WTC11 (cell line): ENCODE measurements at regions not wholly inside any gene's neighbourhood (a gene's known extent, or its start where the extent isn't known, plus 50 kb on each side); places are given as distances from the start of the nearest gene placed in this dataset.
A peak's percentile ranks its signal among the peaks of the same experiment; 100 is the strongest.

Source experiments
- ATAC-seq: fragments of 200-7000 bp; cut with Tn5 transposase; 2 replicates; pipeline ENCODE4 v1.10.0; 2021; ENCODE audit warnings: mild to moderate bottlenecking, moderate library complexity
- CTCF ChIA-PET: fragments of 300-600 bp; sonication (Branson Sonifier 250); formaldehyde crosslinking; loops from one replicate; lab custom pipeline; 2021; ENCODE audit warnings: antibody characterized with exemption; lab: Charles Lee
- POLR2A ChIA-PET: fragments of 350-600 bp; sonication (Branson Sonifier 250); formaldehyde crosslinking; loops from one replicate; lab custom pipeline; 2021; ENCODE audit warnings: antibody characterized with exemption; lab: Charles Lee
- DNase-seq: peaks from one replicate; pipeline ENCODE4 v3.0.0; 2021; ENCODE audit warnings: low spot score
- H3K27ac Mint-ChIP-seq: 2 replicates; pipeline ENCODE4 v1.8.0; 2021; ENCODE audit warnings: mixed read lengths
- H3K27me3 Mint-ChIP-seq: 2 replicates; pipeline ENCODE4 v1.8.0; 2021; ENCODE audit warnings: low read depth, mild to moderate bottlenecking, moderate library complexity, mixed read lengths
- H3K36me3 Mint-ChIP-seq: 2 replicates; pipeline ENCODE4 v1.8.0; 2021; ENCODE audit warnings: mixed read lengths
- H3K4me1 Mint-ChIP-seq: 2 replicates; pipeline ENCODE4 v1.8.0; 2022; ENCODE audit warnings: mixed read lengths
- H3K4me3 Mint-ChIP-seq: 2 replicates; pipeline ENCODE4 v1.8.0; 2021; ENCODE audit warnings: mild to moderate bottlenecking, moderate library complexity, mixed read lengths
- H3K9me3 Mint-ChIP-seq: 2 replicates; pipeline ENCODE4 v1.8.0; 2021; ENCODE audit warnings: mixed read lengths
- AFF4 ChIP-seq: sonication (generic); formaldehyde crosslinking; IDR thresholded peaks from 2 replicates; pipeline ENCODE4 v1.8.1; 2023; ENCODE audit warnings: mild to moderate bottlenecking, missing genetic modification reagents, borderline replicate concordance
- ATF2 ChIP-seq: sonication (generic); formaldehyde crosslinking; IDR thresholded peaks from 2 replicates; pipeline ENCODE4 v1.8.1; 2022; ENCODE audit warnings: low read depth, missing genetic modification reagents, borderline replicate concordance
- ATF3 ChIP-seq: sonication (generic); formaldehyde crosslinking; conservative IDR thresholded peaks from 2 replicates; pipeline ENCODE4 v1.8.1; 2022; ENCODE audit warnings: mild to moderate bottlenecking, missing genetic modification reagents
- CDX4 ChIP-seq: fragments of 250-450 bp; sonication (Bioruptor Pico); IDR thresholded peaks from 2 replicates; pipeline ENCODE4 v1.9.0; 2021; ENCODE audit warnings: moderate library complexity, mild to moderate bottlenecking, inconsistent platforms, borderline replicate concordance
- CREB1 ChIP-seq: sonication (generic); formaldehyde crosslinking; IDR thresholded peaks from 2 replicates; pipeline ENCODE4 v1.8.0; 2023; ENCODE audit warnings: mild to moderate bottlenecking, missing genetic modification reagents
- ESRRA ChIP-seq: sonication (generic); formaldehyde crosslinking; IDR thresholded peaks from 2 replicates; pipeline ENCODE4 v1.8.1; 2022; ENCODE audit warnings: mild to moderate bottlenecking, missing genetic modification reagents, borderline replicate concordance
- KAT7 ChIP-seq: sonication (generic); formaldehyde crosslinking; IDR thresholded peaks from 2 replicates; pipeline ENCODE4 v1.8.1; 2023; ENCODE audit warnings: missing genetic modification reagents, mild to moderate bottlenecking, borderline replicate concordance
- USF2 ChIP-seq: sonication (generic); formaldehyde crosslinking; IDR thresholded peaks from 2 replicates; pipeline ENCODE4 v1.8.1; 2023; ENCODE audit warnings: mild to moderate bottlenecking, missing genetic modification reagents, moderate library complexity
- TF ChIP-seq, protein P1 (sequence below): fragments of 250-450 bp; sonication (Bioruptor Pico); IDR thresholded peaks from 2 replicates; pipeline ENCODE4 v1.9.0; 2021; ENCODE audit warnings: mild to moderate bottlenecking
- TF ChIP-seq, protein P2 (sequence below): sonication (generic); formaldehyde crosslinking; IDR thresholded peaks from 2 replicates; pipeline ENCODE4 v1.8.0; 2022; ENCODE audit warnings: missing genetic modification reagents

DNA sequence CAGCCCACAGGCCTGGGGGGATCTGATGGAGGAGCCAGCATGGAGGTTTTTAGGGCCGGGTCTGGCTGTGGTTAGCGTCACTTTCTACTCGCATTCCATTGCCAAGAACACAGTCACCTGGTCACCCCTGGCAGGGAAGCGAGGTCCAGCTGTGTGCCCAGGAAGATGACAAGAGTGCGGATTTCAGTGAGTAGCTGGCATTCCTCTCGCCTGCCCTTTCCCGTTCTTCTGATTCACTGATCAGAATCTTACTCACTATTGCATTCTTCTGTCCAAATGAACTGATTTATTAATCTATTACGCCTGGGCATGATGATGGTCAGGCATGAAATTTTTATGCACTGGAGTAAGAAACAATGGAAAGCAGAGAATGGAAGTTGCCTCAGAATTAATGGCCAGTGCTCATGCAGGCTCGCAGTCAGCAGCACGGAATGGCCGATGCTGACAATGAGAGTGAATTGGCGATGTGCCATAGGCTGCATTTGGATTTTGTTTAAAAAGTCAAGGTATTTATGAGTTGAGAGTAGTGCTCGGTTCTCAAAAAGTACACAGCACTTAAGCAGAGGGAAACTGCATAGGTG is 76.4 kb upstream of the MGAT5 start:
- no peaks in the 10 kb centered on the region for H3K27me3 Mint-ChIP-seq
- H3K36me3 Mint-ChIP-seq = no peaks in the 10 kb centered on the region; the same call in none of the 2 replicates
- POLR2A ChIA-PET = no interaction called here
- DNase-seq (no peak), ATAC-seq (no peak)
- H3K27ac Mint-ChIP-seq = peak overlapping the region; percentile 4; the same call in 1 of the 2 replicates
- peaks cover 8% of the 10 kb centered on the region for H3K9me3 Mint-ChIP-seq
- H3K4me1 Mint-ChIP-seq = peaks cover 38% of the 10 kb centered on the region
- TF ChIP-seq ATF3 (CRISPR knock-in tag) (no peak), ESRRA (no peak), KAT7 (CRISPR knock-in tag) (no peak), AFF4 (CRISPR knock-in tag) (no peak), ATF2 (CRISPR knock-in tag) (no peak), CREB1 (CRISPR knock-in tag) (no peak)
- TF ChIP-seq, protein P1, sequence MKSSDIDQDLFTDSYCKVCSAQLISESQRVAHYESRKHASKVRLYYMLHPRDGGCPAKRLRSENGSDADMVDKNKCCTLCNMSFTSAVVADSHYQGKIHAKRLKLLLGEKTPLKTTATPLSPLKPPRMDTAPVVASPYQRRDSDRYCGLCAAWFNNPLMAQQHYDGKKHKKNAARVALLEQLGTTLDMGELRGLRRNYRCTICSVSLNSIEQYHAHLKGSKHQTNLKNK = no peak
- TF ChIP-seq, protein P2, sequence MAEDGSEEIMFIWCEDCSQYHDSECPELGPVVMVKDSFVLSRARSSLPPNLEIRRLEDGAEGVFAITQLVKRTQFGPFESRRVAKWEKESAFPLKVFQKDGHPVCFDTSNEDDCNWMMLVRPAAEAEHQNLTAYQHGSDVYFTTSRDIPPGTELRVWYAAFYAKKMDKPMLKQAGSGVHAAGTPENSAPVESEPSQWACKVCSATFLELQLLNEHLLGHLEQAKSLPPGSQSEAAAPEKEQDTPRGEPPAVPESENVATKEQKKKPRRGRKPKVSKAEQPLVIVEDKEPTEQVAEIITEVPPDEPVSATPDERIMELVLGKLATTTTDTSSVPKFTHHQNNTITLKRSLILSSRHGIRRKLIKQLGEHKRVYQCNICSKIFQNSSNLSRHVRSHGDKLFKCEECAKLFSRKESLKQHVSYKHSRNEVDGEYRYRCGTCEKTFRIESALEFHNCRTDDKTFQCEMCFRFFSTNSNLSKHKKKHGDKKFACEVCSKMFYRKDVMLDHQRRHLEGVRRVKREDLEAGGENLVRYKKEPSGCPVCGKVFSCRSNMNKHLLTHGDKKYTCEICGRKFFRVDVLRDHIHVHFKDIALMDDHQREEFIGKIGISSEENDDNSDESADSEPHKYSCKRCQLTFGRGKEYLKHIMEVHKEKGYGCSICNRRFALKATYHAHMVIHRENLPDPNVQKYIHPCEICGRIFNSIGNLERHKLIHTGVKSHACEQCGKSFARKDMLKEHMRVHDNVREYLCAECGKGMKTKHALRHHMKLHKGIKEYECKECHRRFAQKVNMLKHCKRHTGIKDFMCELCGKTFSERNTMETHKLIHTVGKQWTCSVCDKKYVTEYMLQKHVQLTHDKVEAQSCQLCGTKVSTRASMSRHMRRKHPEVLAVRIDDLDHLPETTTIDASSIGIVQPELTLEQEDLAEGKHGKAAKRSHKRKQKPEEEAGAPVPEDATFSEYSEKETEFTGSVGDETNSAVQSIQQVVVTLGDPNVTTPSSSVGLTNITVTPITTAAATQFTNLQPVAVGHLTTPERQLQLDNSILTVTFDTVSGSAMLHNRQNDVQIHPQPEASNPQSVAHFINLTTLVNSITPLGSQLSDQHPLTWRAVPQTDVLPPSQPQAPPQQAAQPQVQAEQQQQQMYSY (CRISPR knock-in tag) = no peak
- TF ChIP-seq, all 79 proteins: peak for 0
- no peak overlapping the region for H3K4me3 Mint-ChIP-seq
- CTCF ChIA-PET = no interaction called here

DNA sequence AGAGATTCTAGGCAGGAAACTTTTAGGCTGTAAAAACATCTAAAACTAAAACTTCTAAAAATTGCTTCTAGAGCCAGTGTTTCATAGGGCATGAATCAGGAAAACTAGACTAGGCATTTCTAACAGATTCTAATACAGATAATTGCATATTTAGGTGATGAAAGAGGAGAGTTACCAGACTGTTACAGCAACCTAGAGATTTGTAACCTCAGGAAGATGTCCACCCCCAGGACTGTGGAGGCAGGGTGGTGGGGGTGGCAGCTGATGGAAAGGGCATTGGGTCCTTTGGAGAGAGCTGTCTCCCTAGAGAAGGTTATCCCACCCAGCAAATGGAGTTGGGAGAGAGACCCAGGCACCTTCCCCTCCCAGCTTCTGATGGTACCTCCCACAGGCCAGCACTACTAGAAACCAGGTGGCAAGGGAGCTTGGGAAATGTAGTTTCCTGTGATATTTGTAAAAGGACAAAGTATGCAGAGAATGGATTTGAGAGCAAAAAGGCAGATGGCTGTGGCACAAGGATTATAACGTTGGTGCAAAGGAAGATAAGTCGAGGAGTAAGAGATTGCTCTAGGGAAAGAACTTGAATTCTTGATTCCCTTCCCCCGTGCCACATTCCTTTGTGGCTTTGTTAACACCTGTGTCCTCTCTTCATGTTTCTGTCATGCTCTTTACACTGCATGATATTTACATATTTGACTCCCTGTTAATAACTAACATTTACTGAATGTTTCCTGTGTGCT is 75.6 kb upstream of the MGAT5 start:
- ChIA-PET POLR2A (no interaction called here), CTCF (no interaction called here)
- H3K27me3 Mint-ChIP-seq = no peaks in the 10 kb centered on the region
- peak overlapping the region; percentile 28; the same call in 1 of the 2 replicates for H3K27ac Mint-ChIP-seq
- DNase-seq (no peak), ATAC-seq (peak; percentile 52)
- no peaks in the 10 kb centered on the region; the same call in none of the 2 replicates for H3K36me3 Mint-ChIP-seq
- H3K9me3 Mint-ChIP-seq = peaks cover 9% of the 10 kb centered on the region
- no peak overlapping the region for H3K4me3 Mint-ChIP-seq
- TF ChIP-seq USF2 (0 out of 2 replicates have a peak, but pooled peaks have one; percentile 16), CDX4 (CRISPR knock-in tag) (no peak)
- H3K4me1 Mint-ChIP-seq = peaks cover 38% of the 10 kb centered on the region
